RWPE1 (cell line): ENCODE measurements at regions not wholly inside any gene's neighbourhood (a gene's known extent, or its start where the extent isn't known, plus 50 kb on each side); places are given as distances from the start of the nearest gene placed in this dataset.

Experiments used
- CTCF ChIA-PET: fragments of 350-600 bp; sonication (Branson Sonifier 250); formaldehyde crosslinking; extraction: SDS; loops from one replicate; lab custom pipeline; 2021; lab: Yijun Ruan, JAX
- POLR2A ChIA-PET: fragments of 400-600 bp; formaldehyde crosslinking; extraction: SDS; loops from one replicate; lab custom pipeline; 2020; ENCODE audit warnings: antibody characterized with exemption; ENCODE audit not compliant: low non-redundant PET; lab: Yijun Ruan, JAX
- DNase-seq: peaks from one replicate; pipeline ENCODE4 v3.0.0; 2012; ENCODE audit warnings: low spot score
- H3K27ac ChIP-seq: fragments of 450-650 bp; 2 replicates; pipeline ENCODE4 v1.5.1; 2017
- TF ChIP-seq, protein P1 (sequence below): fragments of 450-650 bp; conservative IDR thresholded peaks from 2 replicates; pipeline ENCODE4 v1.5.1; 2017; ENCODE audit warnings: low read depth, mild to moderate bottlenecking

DNA sequence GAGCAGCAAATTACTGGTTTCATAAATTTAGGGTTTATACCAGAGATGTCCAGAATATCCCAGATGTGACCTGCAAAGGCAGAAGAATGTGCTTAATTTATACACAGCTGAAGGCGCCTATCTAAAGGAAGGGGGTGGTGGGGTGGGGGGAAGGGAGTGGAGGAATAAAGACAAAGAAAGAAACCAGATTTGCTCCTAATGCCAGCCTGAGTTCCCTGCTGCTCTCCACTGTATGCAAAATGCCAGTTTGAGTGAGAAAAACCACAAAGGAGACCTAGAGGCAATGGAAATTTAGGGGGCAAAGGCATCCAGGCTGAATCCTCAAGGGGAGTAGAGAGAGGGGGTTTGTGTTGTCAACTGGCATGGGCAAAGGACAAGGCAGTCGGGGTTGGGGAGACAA, 161.5 kb upstream of the TOX3 start:
- DNase-seq = no peak
- POLR2A ChIA-PET = no interaction called here
- CTCF ChIA-PET = interaction anchor here (0.6 kb wide), 1 partner anchor 130 kb away, joined by 4 read pairs; no protein-coding TSS in a partner anchor
- TF ChIP-seq, protein P1, sequence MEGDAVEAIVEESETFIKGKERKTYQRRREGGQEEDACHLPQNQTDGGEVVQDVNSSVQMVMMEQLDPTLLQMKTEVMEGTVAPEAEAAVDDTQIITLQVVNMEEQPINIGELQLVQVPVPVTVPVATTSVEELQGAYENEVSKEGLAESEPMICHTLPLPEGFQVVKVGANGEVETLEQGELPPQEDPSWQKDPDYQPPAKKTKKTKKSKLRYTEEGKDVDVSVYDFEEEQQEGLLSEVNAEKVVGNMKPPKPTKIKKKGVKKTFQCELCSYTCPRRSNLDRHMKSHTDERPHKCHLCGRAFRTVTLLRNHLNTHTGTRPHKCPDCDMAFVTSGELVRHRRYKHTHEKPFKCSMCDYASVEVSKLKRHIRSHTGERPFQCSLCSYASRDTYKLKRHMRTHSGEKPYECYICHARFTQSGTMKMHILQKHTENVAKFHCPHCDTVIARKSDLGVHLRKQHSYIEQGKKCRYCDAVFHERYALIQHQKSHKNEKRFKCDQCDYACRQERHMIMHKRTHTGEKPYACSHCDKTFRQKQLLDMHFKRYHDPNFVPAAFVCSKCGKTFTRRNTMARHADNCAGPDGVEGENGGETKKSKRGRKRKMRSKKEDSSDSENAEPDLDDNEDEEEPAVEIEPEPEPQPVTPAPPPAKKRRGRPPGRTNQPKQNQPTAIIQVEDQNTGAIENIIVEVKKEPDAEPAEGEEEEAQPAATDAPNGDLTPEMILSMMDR = no peak
- no peak overlapping the region for H3K27ac ChIP-seq

DNA sequence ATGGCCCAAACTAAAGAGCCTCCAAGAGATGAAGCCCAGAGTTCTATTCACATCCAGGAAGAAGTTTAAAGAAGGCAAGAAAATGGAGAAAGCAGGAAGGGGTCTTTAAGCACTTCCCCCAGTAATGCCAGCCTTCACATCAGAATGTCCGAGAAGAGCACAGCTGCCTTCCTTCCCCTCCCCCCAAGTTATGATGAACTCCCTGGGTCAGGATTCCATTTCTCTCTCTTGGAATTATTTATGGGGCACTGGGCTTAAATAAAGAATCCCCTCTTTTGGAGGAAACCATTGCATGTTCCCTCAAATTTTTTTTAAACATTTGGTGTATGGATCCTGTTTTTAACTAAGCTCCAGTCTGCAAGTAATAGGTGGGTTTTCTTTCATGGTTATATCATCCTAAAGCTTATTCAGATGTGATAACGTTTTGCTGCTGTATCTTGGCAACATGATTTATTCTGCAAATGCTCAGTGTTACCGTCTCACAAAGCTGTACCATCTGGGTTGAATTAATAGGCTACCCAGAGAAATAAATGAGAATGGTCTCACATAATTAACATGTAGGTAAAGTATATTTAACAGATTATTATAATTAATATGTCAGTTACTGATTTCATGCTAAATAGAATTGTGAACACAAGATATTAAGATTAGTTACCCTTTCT, 160.9 kb upstream of the TOX3 start:
- TF ChIP-seq, protein P1 = no peak
- ChIA-PET CTCF (interaction anchor here (0.6 kb wide), 1 partner anchor 10 kb away, joined by 3 read pairs; no protein-coding TSS in a partner anchor), POLR2A (no interaction called here)
- H3K27ac ChIP-seq = no peak overlapping the region
- DNase-seq = no peak

DNA sequence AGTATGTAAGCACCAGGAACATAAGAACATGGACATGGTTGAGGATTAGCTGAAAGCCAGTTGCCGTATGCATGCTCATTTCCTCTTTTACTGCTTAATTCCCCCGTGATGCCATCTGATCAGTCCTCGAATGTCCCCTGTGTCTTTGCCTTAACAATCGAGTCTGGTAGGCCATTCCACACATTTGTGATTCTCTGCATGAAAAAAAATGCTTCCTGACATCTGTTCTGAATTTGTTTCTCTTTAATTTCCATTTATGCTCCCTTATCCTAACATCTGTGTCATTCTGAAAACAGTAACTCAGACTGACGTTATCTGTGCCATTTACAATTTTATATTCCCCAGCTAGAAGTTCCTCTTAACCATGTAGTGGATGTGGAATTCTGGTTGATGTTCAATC, 158.2 kb upstream of the TOX3 start:
- CTCF ChIA-PET = interaction anchor here (0.7 kb wide), 1 partner anchor 529 kb away, joined by 4 read pairs; no protein-coding TSS in a partner anchor
- DNase-seq = no peak
- POLR2A ChIA-PET = no interaction called here
- TF ChIP-seq, protein P1 = no peak
- no peak overlapping the region for H3K27ac ChIP-seq

DNA sequence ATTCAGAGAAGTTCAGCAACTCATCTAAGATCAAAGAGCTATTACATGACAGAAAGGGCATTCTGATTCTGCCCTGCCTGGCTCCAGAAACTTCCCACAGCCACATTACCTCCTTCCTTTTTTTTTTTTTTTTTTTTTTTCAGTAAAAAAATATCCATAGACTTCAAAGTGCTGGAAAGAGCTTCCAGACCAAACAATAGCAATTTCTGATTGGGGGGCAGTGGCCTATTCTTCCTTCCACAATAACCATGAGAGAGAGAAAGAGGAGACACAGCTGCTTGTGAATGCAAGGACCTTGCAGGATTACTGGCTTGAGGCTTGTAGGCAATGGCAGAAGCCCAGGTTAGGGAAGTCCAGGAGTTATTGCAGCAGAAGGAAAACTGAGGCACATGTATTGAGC, 151.0 kb upstream of the TOX3 start:
- H3K27ac ChIP-seq = no peak overlapping the region
- ChIA-PET POLR2A (no interaction called here), CTCF (interaction anchor here (0.7 kb wide), 1 partner anchor 284 kb away, joined by 3 read pairs; no protein-coding TSS in a partner anchor)
- TF ChIP-seq, protein P1 = no peak
- DNase-seq = no peak

DNA sequence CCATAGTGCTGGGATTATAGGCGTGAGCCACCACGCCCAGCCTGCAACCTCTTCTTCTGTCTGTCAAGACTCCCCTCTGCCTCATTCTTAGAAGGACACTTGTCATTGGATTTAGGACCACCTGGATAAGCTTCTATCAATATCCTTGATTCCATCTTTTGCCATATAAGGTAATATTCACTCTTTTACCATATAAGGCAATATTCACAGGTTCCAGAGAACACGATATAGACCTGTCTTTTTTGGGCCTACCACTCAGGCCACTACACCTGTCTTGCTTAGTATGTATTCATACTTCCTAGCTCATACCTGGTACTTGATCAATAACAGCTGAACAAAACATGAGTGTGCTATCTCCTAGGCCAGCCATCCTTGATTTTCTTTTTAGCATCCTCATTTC, 149.2 kb upstream of the TOX3 start:
- TF ChIP-seq, protein P1 = no peak
- ChIA-PET POLR2A (interaction anchor here (0.7 kb wide), 1 partner anchor 460 kb away, joined by 10 read pairs; no protein-coding TSS in a partner anchor), CTCF (interaction anchor here (0.6 kb wide), 1 partner anchor 627 kb away, joined by 3 read pairs; no protein-coding TSS in a partner anchor)
- H3K27ac ChIP-seq = no peak overlapping the region
- no peak for DNase-seq

DNA sequence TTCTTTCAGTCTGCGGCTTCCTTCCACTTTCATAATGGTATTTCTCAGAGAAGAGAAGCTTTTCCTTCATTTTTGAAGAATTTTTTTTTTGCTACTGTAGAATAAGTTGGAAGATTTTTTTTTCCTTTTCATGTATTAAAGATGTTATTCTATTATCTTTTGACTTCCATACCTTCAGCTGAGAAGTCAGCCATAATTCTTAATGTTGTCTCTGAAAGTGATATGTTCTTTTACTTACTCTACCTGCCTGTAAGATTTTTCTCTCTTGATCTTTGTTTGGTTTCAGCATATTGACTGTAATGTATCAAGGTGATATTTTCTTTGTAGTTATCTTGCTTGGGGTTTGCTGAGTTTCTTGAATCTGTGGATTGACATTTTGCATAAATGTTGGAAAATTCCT, 143.5 kb upstream of the TOX3 start:
- ChIA-PET CTCF (no interaction called here), POLR2A (no interaction called here)
- TF ChIP-seq, protein P1 = no peak
- DNase-seq = no peak
- no peak overlapping the region for H3K27ac ChIP-seq
